HCT116 (cell line): ENCODE measurements at regions not wholly inside any gene's neighbourhood (a gene's known extent, or its start where the extent isn't known, plus 50 kb on each side); places are given as distances from the start of the nearest gene placed in this dataset.

Experiments
- ELF1 ChIP-seq: IDR thresholded peaks from 2 replicates; pipeline ENCODE4 v1.6.1; 2012; ENCODE audit warnings: low read depth, borderline replicate concordance
- TF ChIP-seq, protein P1 (sequence below), 3 experiments: fragments of 200-600 bp in 1 of 3; sonication (generic) in 1 of 3; IDR thresholded peaks in 2 of 3; conservative IDR thresholded peaks in 1 of 3; 2 replicates each; pipeline ENCODE4 v1.5.1; 2012 to 2017; ENCODE audit warnings: low read depth in 2 of 3, low read length in 2 of 3, antibody characterized with exemption in 1 of 3, borderline replicate concordance in 1 of 3, control low read depth in 1 of 3, mild to moderate bottlenecking in 1 of 3, mixed read lengths in 1 of 3, mixed run types in 1 of 3, moderate library complexity in 1 of 3; ENCODE audit not compliant: insufficient read depth in 1 of 3

DNA sequence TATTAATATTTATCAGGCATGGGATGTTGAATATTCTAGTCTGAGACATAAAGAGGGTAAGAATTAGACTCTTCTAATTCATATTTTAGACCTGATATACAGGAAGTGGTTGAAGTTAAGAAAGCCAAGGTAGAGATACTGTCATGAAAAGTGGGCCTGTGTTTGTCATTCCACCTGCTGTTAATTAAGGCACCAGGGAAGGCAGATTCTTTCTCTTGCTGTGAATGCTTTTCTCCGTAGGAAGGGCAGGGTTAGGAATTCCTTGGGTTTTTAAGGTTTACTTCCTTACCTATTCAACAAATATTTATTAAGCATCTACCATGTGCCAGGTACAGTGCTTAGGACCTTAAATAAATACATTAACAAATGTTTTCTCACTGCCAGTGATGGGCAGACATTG, 196.4 kb downstream of the CAVIN4 start:
- TF ChIP-seq ELF1 = no peak
- TF ChIP-seq, protein P1, sequence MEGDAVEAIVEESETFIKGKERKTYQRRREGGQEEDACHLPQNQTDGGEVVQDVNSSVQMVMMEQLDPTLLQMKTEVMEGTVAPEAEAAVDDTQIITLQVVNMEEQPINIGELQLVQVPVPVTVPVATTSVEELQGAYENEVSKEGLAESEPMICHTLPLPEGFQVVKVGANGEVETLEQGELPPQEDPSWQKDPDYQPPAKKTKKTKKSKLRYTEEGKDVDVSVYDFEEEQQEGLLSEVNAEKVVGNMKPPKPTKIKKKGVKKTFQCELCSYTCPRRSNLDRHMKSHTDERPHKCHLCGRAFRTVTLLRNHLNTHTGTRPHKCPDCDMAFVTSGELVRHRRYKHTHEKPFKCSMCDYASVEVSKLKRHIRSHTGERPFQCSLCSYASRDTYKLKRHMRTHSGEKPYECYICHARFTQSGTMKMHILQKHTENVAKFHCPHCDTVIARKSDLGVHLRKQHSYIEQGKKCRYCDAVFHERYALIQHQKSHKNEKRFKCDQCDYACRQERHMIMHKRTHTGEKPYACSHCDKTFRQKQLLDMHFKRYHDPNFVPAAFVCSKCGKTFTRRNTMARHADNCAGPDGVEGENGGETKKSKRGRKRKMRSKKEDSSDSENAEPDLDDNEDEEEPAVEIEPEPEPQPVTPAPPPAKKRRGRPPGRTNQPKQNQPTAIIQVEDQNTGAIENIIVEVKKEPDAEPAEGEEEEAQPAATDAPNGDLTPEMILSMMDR (IDR thresholded peaks at IDR 0.05 in 2 of 3, conservative IDR thresholded peaks at IDR 0.05 in 1 of 3; ENCODE audit: borderline replicate concordance in 1 of 3, insufficient read depth in 1 of 3, low read depth in 2 of 3, low read length in 2 of 3) = no peak
